ENCODE measurements at regions not wholly inside any gene's neighbourhood (a gene's known extent, or its start where the extent isn't known, plus 50 kb on each side); places are given as distances from the start of the nearest gene placed in this dataset.

DNA sequence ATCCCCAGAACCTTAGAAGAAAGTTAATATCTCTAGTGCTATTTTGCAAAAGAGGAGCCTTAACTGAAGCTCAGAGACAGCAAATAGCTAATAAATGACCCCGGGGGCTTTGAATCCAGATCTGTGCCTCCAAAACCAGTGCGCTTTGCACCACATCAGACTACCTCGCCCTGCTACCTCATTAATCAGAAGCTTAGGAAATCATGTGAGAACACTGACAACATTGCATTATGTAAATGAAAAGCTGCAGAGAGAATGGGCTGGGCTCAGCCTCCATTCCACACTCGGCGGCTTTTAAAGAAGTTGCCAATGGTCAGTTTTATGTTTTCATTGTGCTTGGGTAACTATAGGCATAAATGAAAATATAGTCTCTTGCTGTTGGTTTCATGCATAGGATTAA lies 54.0 kb upstream of the STMND1 start:
- Mint-ChIP-seq H3K27me3 (peaks cover 8% of the 10 kb centered on the region), H3K36me3 (no peaks in the 10 kb centered on the region), H3K27ac (no peak overlapping the region), H3K4me1 (no peaks in the 10 kb centered on the region), H3K4me3 (no peak overlapping the region), H3K9me3 (peaks cover 2% of the 10 kb centered on the region)
- ATAC-seq (ENCODE audit: low read depth) = no peak
- no peak for DNase-seq (ENCODE audit: low spot score in 2 of 2)

DNA sequence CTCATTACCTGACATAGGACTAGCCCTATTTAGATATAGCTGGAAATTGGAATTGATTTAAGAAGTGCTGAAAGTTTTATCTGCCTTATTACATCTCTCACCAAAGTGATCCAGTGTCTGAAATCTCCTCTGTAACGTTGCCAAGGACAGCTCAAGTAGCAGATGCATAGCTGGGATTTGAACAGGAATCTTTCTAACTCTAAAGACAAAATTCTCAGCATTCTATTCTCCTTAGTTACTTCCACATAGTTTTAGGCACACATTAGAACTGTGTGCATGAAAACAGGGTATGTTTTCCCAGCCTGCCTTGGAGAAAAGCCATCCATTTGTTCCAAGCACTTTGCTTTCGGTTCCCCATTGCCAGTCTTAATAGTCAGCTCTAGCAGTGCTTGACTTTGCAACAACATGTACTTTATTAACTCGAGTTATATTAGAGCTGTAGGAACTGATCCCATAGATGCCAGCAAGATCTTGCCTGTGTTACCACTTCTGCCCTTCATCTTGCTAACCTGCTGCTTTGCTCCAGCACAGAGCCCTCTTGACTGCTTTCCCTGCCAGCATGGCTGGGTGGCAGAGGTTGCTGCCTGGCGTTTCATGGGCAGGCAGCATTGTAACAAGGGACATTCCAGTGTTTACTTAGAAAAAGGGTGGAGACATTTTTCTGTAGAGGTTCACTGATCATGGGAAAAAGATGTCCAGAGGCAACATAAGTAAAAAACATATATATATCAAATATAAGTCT lies 56.1 kb upstream of the STMND1 start:
- Mint-ChIP-seq H3K9me3 (peaks cover 2% of the 10 kb centered on the region), H3K4me3 (no peak overlapping the region), H3K4me1 (no peaks in the 10 kb centered on the region), H3K27ac (no peak overlapping the region), H3K36me3 (no peaks in the 10 kb centered on the region), H3K27me3 (peaks cover 8% of the 10 kb centered on the region)
- DNase-seq (ENCODE audit: low spot score in 2 of 2) (no peak), ATAC-seq (ENCODE audit: low read depth) (no peak)

DNA sequence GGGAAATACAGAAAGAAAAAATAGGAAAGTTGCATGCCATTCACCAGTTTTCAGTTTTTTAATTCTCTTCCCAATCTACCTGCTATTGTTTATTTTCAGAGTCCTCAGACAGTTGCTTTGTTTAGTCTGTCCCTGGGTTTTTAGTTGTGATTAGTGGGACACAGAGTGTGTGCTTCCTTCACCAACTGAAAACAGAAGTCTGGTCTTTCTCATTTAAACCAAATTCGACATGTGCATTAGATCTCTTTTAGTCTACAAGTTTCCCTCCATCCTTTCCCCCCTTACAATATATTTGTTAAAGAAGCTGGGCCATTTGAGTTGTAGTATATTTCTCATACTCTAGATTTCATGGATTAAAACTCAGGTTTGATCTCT lies 58.7 kb upstream of the STMND1 start:
- H3K4me1 Mint-ChIP-seq = no peaks in the 10 kb centered on the region
- H3K27me3 Mint-ChIP-seq = peaks cover 8% of the 10 kb centered on the region
- no peak overlapping the region for H3K27ac Mint-ChIP-seq
- DNase-seq (ENCODE audit: low spot score in 2 of 2) = no peak
- peaks cover 5% of the 10 kb centered on the region for H3K9me3 Mint-ChIP-seq
- peaks cover 1% of the 10 kb centered on the region for H3K36me3 Mint-ChIP-seq
- H3K4me3 Mint-ChIP-seq = no peak overlapping the region
- no peak for ATAC-seq (ENCODE audit: low read depth)

DNA sequence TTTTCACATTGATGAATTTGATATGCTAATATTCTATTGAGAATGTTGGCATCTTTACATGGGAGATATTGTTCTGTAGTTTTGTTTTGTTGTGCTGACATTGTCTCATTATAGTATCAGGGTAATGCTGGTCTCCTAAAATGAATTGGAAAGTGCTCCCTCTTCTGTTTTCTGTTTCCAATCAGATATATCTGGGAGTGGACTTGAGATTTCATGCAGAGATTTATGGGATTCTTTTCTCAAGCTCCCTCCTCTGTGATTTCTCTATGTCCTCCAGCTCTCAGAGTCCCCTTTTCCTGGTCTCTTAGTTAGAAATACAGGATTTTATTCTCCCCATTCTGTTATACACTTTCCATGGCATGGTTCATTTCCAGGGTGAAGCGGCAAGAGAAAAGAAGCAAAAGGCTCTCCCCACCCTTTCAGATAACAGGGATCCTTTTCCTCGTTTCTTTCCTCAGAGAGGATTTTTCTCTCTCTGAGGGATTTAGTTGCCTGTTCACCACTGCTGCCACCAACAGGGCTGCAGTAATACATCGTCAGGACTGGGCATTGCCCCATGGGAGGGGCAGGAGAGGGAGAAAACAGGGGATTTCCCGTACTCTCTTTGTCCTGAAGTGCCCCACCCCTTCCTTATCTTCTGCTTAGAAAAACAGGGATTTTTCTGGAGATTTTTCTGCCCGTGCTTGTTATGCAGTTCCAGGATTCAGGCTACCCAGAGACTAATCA lies 59.3 kb upstream of the STMND1 start:
- no peak for DNase-seq (ENCODE audit: low spot score in 2 of 2)
- H3K4me3 Mint-ChIP-seq = no peak overlapping the region

DNA sequence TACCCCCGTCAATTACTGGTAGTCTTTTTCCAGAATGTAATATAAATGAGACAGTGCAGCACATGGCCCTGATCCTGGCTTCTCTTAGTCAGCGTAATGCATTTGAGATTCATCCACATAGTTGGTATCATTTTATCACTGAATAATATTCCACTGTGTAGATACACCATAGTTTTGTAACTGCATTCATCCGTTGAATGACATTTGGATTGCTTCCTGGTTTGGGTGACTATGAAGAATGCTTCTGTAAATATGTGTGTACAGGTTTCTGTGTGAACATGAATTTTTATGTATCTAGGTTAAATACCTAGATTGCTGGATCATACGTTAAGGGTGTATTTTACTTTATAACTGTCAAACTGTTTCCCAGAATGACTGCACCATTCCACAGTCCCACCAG lies 62.6 kb upstream of the STMND1 start:
- ATAC-seq (ENCODE audit: low read depth) = no peak
- peaks cover 6% of the 10 kb centered on the region for H3K27me3 Mint-ChIP-seq
- no peak overlapping the region for H3K27ac Mint-ChIP-seq
- H3K4me3 Mint-ChIP-seq = no peak overlapping the region
- DNase-seq (ENCODE audit: low spot score in 2 of 2) = no peak
- H3K9me3 Mint-ChIP-seq = peaks cover 6% of the 10 kb centered on the region
- H3K4me1 Mint-ChIP-seq = no peaks in the 10 kb centered on the region
- peaks cover 1% of the 10 kb centered on the region for H3K36me3 Mint-ChIP-seq

More for the DNA sequence above, 59.3 kb upstream of the STMND1 start:
- H3K27ac Mint-ChIP-seq = no peak overlapping the region
- peaks cover 8% of the 10 kb centered on the region for H3K27me3 Mint-ChIP-seq
- H3K9me3 Mint-ChIP-seq = peaks cover 7% of the 10 kb centered on the region
- peaks cover 1% of the 10 kb centered on the region for H3K36me3 Mint-ChIP-seq
- no peaks in the 10 kb centered on the region for H3K4me1 Mint-ChIP-seq
- no peak for ATAC-seq (ENCODE audit: low read depth)

DNA sequence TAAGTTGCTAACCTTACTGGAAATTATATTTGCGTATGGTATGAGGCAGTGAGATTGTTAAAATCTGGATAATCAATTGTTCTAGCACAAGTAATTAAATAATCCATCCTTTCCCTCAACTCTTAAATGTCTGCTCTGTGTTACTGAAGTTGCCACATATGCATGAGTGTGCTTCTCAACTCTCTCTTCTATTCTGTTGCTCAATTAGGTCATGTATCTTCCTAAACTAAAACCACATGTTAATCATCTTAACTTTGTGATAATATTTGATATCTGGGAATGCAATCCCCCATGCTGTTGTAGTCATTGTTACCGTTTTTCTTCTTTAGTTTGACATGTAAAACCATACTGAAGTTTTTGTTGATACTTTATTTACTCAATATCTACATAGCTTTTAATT lies 63.5 kb upstream of the STMND1 start:
- H3K36me3 Mint-ChIP-seq = peaks cover 1% of the 10 kb centered on the region
- no peak overlapping the region for H3K4me3 Mint-ChIP-seq
- no peaks in the 10 kb centered on the region for H3K4me1 Mint-ChIP-seq
- no peak for DNase-seq (ENCODE audit: low spot score in 2 of 2)
- no peak for ATAC-seq (ENCODE audit: low read depth)
- H3K9me3 Mint-ChIP-seq = peaks cover 5% of the 10 kb centered on the region
- H3K27me3 Mint-ChIP-seq = peaks cover 5% of the 10 kb centered on the region
- H3K27ac Mint-ChIP-seq = no peak overlapping the region

DNA sequence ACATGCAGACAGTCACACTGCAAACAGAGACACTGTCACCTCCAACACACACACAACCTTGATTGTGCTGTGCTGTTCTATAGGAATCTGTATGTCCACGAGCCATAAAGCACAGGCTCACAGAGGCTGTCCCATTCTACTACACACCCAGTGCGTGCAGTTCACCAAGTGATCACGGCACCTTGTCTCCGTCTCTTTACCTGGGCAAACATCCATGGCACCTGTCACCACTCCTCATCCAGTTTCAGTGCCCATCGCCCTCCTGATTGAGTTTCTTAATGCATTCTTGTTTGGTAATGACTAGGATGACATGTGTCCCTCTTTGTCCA lies 65.8 kb upstream of the STMND1 start:
- peaks cover 3% of the 10 kb centered on the region for H3K27me3 Mint-ChIP-seq
- H3K4me1 Mint-ChIP-seq = no peaks in the 10 kb centered on the region
- H3K27ac Mint-ChIP-seq = no peak overlapping the region
- no peak for DNase-seq (ENCODE audit: low spot score in 2 of 2)
- H3K4me3 Mint-ChIP-seq = no peak overlapping the region
- H3K36me3 Mint-ChIP-seq = peaks cover 1% of the 10 kb centered on the region
- peaks cover 4% of the 10 kb centered on the region for H3K9me3 Mint-ChIP-seq
- no peak for ATAC-seq (ENCODE audit: low read depth)

DNA sequence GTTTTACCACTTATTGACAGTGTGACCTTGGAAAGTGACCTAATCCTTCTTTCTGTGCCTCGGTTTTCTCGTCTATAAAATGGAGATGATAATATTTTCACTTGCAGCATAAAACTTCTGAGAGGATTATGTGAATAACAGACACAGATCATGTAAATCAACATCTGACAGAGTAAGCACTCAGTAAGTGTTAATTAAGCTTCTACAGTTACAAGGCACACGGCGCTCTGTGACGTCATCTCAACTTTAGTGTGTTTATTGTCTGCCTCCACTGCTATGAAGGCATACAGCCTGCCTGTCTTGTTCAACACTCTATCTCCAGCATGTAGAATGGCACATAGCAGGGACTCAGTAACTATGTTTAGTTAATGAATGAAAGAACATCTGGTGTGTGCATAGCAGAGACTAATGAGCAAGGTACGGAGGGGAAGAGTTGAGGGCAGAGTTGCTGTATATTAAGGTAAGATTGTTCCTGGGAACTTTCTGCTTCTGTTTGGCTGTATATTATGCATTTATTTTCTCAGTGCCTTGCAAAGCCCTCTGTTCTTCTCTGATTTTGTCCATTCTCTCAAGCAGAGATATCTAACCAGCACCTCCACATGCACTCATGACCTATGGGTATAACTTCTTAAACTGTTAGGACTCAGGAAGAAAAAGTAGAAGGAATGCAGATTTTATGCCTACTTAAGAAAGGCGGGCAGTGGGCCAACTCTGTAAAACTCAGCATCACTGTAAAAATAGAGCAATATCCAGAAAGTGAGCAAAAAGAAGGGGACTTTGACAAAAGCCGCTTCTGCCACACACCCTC lies 66.4 kb upstream of the STMND1 start:
- ATAC-seq (ENCODE audit: low read depth) = no peak
- H3K27ac Mint-ChIP-seq = no peak overlapping the region
- no peak for DNase-seq (ENCODE audit: low spot score in 2 of 2)
- peaks cover 3% of the 10 kb centered on the region for H3K27me3 Mint-ChIP-seq
- peaks cover 4% of the 10 kb centered on the region for H3K9me3 Mint-ChIP-seq
- peaks cover 1% of the 10 kb centered on the region for H3K36me3 Mint-ChIP-seq
- H3K4me3 Mint-ChIP-seq = no peak overlapping the region
- H3K4me1 Mint-ChIP-seq = no peaks in the 10 kb centered on the region

DNA sequence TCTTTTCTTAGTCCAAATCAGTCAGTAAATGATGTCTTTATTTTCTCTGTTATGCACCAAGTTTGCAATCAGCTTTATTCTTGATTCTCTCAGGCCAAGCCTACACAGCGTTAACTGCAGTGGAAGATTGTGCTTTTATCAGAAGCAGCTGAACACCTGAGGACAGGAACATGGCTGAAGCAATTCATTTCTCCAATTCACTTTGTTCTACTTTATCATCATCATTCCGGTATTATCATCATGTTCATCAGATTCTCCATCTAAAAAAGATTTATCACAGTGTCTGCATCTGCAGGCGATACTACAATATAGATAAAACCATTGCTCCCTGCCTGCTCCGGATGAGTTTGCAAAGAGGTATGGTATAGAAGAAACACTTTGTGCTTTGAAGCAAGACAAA lies 68.1 kb upstream of the STMND1 start:
- Mint-ChIP-seq H3K36me3 (peaks cover 1% of the 10 kb centered on the region), H3K27me3 (peaks cover 6% of the 10 kb centered on the region), H3K4me1 (no peaks in the 10 kb centered on the region), H3K4me3 (no peak overlapping the region), H3K27ac (no peak overlapping the region), H3K9me3 (peaks cover 4% of the 10 kb centered on the region)
- DNase-seq (ENCODE audit: low spot score in 2 of 2) (no peak), ATAC-seq (ENCODE audit: low read depth) (no peak)

DNA sequence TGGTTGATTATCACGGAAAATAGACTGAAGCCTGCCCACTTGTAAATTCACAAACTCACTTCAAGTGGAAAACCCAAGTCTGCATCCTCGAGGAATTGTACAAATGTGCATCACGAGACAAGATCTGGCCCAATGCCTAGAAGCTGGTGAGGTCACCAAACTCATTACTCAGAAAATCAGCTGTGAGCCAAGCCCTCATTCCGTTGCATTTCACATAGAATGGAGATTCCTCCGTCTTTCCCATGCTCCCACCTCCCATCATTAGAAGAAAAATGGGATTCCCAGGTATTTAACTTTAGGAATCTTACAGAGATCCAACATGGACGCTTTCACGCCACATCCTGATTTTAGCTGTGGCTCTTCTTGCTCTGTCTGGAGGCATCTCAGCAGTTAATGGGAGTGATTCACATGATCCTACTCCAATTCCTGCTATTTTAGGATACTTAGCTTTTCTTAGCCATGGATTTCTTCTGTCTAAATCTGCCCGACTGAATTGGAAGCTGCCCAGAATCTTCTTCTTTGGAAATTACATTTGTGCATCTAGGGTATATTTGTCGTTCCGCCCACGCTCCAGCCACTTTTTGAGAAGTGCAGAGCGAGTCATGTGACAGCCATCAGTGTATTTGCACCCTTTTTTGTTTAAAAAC lies 68.7 kb upstream of the STMND1 start:
- ATAC-seq (ENCODE audit: low read depth) (no peak), DNase-seq (ENCODE audit: low spot score in 2 of 2) (no peak)
- Mint-ChIP-seq H3K27me3 (peaks cover 7% of the 10 kb centered on the region), H3K9me3 (peaks cover 1% of the 10 kb centered on the region), H3K36me3 (no peaks in the 10 kb centered on the region), H3K4me1 (no peaks in the 10 kb centered on the region), H3K4me3 (no peak overlapping the region), H3K27ac (no peak overlapping the region)

DNA sequence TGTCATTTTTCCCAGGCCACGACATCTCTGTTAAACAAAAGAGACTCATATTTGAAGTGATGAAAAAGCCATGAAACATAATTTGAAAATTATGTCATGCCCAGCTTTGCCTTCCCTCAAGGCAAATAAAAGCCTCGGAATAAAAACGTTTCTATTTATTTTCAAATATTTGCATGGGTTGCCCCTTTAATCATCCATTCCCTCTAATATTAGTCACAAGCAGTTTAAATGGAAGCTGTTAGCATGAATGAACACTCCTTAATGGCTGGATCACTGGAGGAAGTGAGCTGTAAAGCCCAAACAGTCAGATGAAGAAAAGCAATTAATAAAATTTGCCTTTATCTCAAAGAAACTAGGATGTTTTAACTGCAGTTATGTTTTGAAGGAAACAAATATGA lies 69.3 kb upstream of the STMND1 start:
- no peak for ATAC-seq (ENCODE audit: low read depth)
- DNase-seq (ENCODE audit: low spot score in 2 of 2) = no peak
- Mint-ChIP-seq H3K36me3 (no peaks in the 10 kb centered on the region), H3K4me1 (no peaks in the 10 kb centered on the region), H3K9me3 (no peaks in the 10 kb centered on the region), H3K4me3 (no peak overlapping the region), H3K27me3 (peaks cover 7% of the 10 kb centered on the region), H3K27ac (no peak overlapping the region)

DNA sequence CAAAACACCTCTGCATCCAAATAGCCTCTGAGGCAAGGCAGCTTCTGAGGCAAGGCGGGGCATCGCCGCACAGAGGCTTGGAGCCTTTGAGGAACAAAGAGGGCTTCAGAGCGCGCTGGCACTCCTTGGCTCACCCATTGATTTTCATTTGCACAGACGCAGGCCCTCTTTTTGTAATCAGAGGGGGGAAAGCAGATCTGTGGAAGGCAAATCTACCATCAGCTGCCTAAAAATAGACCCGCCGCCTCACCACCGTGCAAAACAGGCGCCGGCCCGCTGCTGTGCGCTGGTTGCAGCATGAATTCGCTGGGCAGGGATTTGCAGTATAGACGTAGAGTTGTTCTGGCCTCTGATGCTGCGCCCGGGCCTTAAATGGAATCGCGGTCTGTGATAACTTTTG lies 69.9 kb upstream of the STMND1 start:
- Mint-ChIP-seq H3K36me3 (no peaks in the 10 kb centered on the region), H3K4me1 (no peaks in the 10 kb centered on the region), H3K27ac (no peak overlapping the region), H3K9me3 (no peaks in the 10 kb centered on the region), H3K27me3 (peaks cover 7% of the 10 kb centered on the region), H3K4me3 (no peak overlapping the region)
- DNase-seq (ENCODE audit: low spot score in 2 of 2) (no peak), ATAC-seq (ENCODE audit: low read depth) (no peak)

DNA sequence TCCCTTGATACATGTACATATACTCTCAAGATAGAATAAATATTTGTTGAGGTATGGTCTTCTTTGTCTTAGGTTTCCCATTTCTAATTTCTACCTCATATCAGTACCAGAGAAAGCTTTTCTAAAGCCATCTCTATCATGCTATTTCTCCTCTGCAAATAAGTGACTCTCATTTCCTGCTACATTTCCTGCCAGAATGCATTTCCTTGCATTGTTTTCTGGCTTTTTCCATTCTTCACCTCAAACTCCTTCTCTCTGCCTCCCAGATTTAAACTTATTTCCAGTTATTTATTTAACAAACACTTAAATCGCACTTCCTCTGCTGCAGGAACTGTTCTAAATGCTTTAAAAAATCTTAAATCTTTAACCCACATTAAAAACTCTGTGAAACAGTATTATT lies 74.4 kb upstream of the STMND1 start:
- Mint-ChIP-seq H3K36me3 (peaks cover 6% of the 10 kb centered on the region), H3K9me3 (peaks cover 9% of the 10 kb centered on the region)

DNA sequence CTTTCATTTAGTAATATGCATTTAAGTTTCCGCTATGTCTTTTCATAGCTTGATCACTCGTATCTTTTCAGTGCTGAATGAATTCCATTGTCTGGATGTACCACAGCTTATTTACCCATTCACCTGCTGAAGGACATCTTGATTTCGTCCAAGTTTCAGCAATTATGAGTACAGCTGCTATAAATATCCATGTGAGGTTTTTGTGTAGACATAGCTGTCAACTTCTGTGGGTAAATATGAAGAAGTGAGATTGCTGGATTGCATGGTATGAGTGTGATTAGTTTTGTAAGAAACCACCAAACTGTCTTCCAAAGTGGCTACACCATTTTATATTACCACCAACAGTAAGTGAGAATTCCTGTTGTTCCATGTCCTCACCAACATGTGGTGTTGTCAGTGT lies 79.2 kb upstream of the STMND1 start:
- H3K36me3 Mint-ChIP-seq = peaks cover 6% of the 10 kb centered on the region
- DNase-seq (ENCODE audit: low spot score in 2 of 2) (no peak), ATAC-seq (ENCODE audit: low read depth) (no peak)
- peaks cover 2% of the 10 kb centered on the region for H3K27me3 Mint-ChIP-seq
- H3K9me3 Mint-ChIP-seq = peaks cover 9% of the 10 kb centered on the region
- no peak overlapping the region for H3K27ac Mint-ChIP-seq
- H3K4me3 Mint-ChIP-seq = no peak overlapping the region
- H3K4me1 Mint-ChIP-seq = no peaks in the 10 kb centered on the region

More for the DNA sequence above, 74.4 kb upstream of the STMND1 start:
- no peaks in the 10 kb centered on the region for H3K4me1 Mint-ChIP-seq
- ATAC-seq (ENCODE audit: low read depth) = no peak
- no peak overlapping the region for H3K27ac Mint-ChIP-seq
- no peak for DNase-seq (ENCODE audit: low spot score in 2 of 2)
- H3K4me3 Mint-ChIP-seq = no peak overlapping the region
- peaks cover 4% of the 10 kb centered on the region for H3K27me3 Mint-ChIP-seq
